H9 (cell line): ENCODE measurements at regions not wholly inside any gene's neighbourhood (a gene's known extent, or its start where the extent isn't known, plus 50 kb on each side); places are given as distances from the start of the nearest gene placed in this dataset.
"Not testable (repeated sequence)": the region's sequence is repeated elsewhere in the genome, so short reads cannot be mapped to it uniquely, and the experiment has no call there.

Experiments used
- DNase-seq: peaks from one replicate; pipeline ENCODE4 v3.0.0-alpha.2; 2017
- H2AFZ ChIP-seq: one replicate; pipeline ENCODE4 v1.6.1; 2013; ENCODE audit warnings: mild to moderate bottlenecking, low read length, control low read depth, moderate library complexity
- H2AK5ac ChIP-seq: 2 replicates; pipeline ENCODE4 v1.6.1; 2013; ENCODE audit warnings: low read length, control low read depth, mixed read lengths; ENCODE audit not compliant: insufficient read length
- H2BK120ac ChIP-seq: one replicate; pipeline ENCODE4 v1.6.1; 2013; ENCODE audit warnings: low read depth, mild to moderate bottlenecking, low read length, control low read depth, inconsistent platforms; ENCODE audit not compliant: poor library complexity, severe bottlenecking
- H2BK12ac ChIP-seq: 2 replicates; pipeline ENCODE4 v1.6.1; 2013; ENCODE audit warnings: low read length, control low read depth, mixed read lengths, low read depth; ENCODE audit not compliant: insufficient read length
- H2BK15ac ChIP-seq: 2 replicates; pipeline ENCODE4 v1.6.1; 2013; ENCODE audit warnings: low read depth, low read length, control low read depth
- H2BK20ac ChIP-seq: one replicate; pipeline ENCODE4 v1.6.1; 2013; ENCODE audit warnings: low read depth, mild to moderate bottlenecking, low read length, control low read depth, inconsistent platforms; ENCODE audit not compliant: poor library complexity, severe bottlenecking
- H2BK5ac ChIP-seq: 2 replicates; pipeline ENCODE4 v1.6.1; 2013; ENCODE audit warnings: low read length, control low read depth, mixed read lengths; ENCODE audit not compliant: insufficient read length
- H3K14ac ChIP-seq: 2 replicates; pipeline ENCODE4 v1.6.1; 2013; ENCODE audit warnings: low read length, control low read depth; ENCODE audit not compliant: insufficient read depth
- H3K18ac ChIP-seq: 2 replicates; pipeline ENCODE4 v1.6.1; 2013; ENCODE audit warnings: low read depth, mild to moderate bottlenecking, mixed read lengths, low read length, control low read depth; ENCODE audit not compliant: insufficient read length
- H3K23ac ChIP-seq: 2 replicates; pipeline ENCODE4 v1.6.1; 2013; ENCODE audit warnings: low read length, control low read depth, mixed read lengths, low read depth; ENCODE audit not compliant: insufficient read length
- H3K23me2 ChIP-seq: 2 replicates; pipeline ENCODE4 v1.6.1; 2013; ENCODE audit warnings: low read depth, mild to moderate bottlenecking, mixed read lengths, low read length, control low read depth; ENCODE audit not compliant: insufficient read length, poor library complexity, severe bottlenecking
- H3K27ac ChIP-seq: 2 replicates; pipeline ENCODE4 v1.5.1; 2013; ENCODE audit warnings: low read length, control low read depth, mixed read lengths, low read depth; ENCODE audit not compliant: insufficient read length
- H3K27me3 ChIP-seq: 2 replicates; pipeline ENCODE4 v1.6.1; 2013; ENCODE audit warnings: low read length, control low read depth, inconsistent platforms; ENCODE audit not compliant: insufficient read depth
- H3K4ac ChIP-seq: 2 replicates; pipeline ENCODE4 v1.6.1; 2013; ENCODE audit warnings: low read depth, mild to moderate bottlenecking, control low read depth, inconsistent platforms, low read length, moderate library complexity
- H3K4me1 ChIP-seq: 2 replicates; pipeline ENCODE4 v1.6.1; 2013; ENCODE audit warnings: low read length, control low read depth, inconsistent platforms; ENCODE audit not compliant: insufficient read depth
- H3K4me2 ChIP-seq: 2 replicates; pipeline ENCODE4 v1.6.1; 2013; ENCODE audit warnings: low read length, control low read depth, mixed read lengths; ENCODE audit not compliant: insufficient read length, insufficient read depth
- H3K56ac ChIP-seq: 2 replicates; pipeline ENCODE4 v1.6.1; 2013; ENCODE audit warnings: low read depth, mild to moderate bottlenecking, mixed read lengths, low read length, control low read depth; ENCODE audit not compliant: insufficient read length
- H3K79me1 ChIP-seq: 2 replicates; pipeline ENCODE4 v1.6.1; 2013; ENCODE audit warnings: low read depth, mild to moderate bottlenecking, moderate library complexity, low read length, control low read depth, inconsistent platforms; ENCODE audit not compliant: insufficient read depth, poor library complexity, severe bottlenecking
- H3K79me2 ChIP-seq: 2 replicates; pipeline ENCODE4 v1.6.1; 2013; ENCODE audit warnings: low read length, control low read depth, inconsistent platforms; ENCODE audit not compliant: insufficient read depth
- H3K9ac ChIP-seq: 2 replicates; pipeline ENCODE4 v1.6.1; 2013; ENCODE audit warnings: low read length, control low read depth, mixed read lengths; ENCODE audit not compliant: insufficient read length; ENCODE audit errors: extremely low read depth
- H3K9me3 ChIP-seq: one replicate; pipeline ENCODE4 v1.6.1; 2013; ENCODE audit warnings: low read depth, low read length, inconsistent platforms; ENCODE audit not compliant: control insufficient read depth
- H3T11ph ChIP-seq: one replicate; pipeline ENCODE4 v1.6.1; 2013; ENCODE audit warnings: mild to moderate bottlenecking, low read length, control low read depth, inconsistent platforms
- H4K20me1 ChIP-seq: one replicate; pipeline ENCODE4 v1.6.1; 2013; ENCODE audit not compliant: control insufficient read depth, insufficient read length, insufficient read depth
- H4K5ac ChIP-seq: 2 replicates; pipeline ENCODE4 v1.6.1; 2013; ENCODE audit warnings: low read depth, mild to moderate bottlenecking, mixed read lengths, low read length, control low read depth; ENCODE audit not compliant: insufficient read length
- H4K8ac ChIP-seq: replicated peaks from 2 replicates; pipeline ENCODE4 v1.6.1; 2013; ENCODE audit warnings: low read length, control low read depth, mixed read lengths, low read depth; ENCODE audit not compliant: insufficient read length
- H4K91ac ChIP-seq: 2 replicates; pipeline ENCODE4 v1.6.1; 2013; ENCODE audit warnings: low read depth, mild to moderate bottlenecking, moderate library complexity, mixed read lengths, low read length, control low read depth; ENCODE audit not compliant: insufficient read length
- H3K27ac Mint-ChIP-seq, 3 experiments: 2 replicates in 2 of 3; 3 replicates in 1 of 3; pipeline ENCODE4 v1.8.0; 2020 to 2021; ENCODE audit warnings: mixed read lengths in 3 of 3, mild to moderate bottlenecking in 1 of 3, moderate library complexity in 1 of 3
- H3K27me3 Mint-ChIP-seq: 2 replicates; pipeline ENCODE4 v1.8.0; 2021; ENCODE audit warnings: low read depth, mild to moderate bottlenecking, moderate library complexity, mixed read lengths
- H3K36me3 Mint-ChIP-seq, 3 experiments: 2 replicates in 2 of 3; 3 replicates in 1 of 3; pipeline ENCODE4 v1.8.0; 2020 to 2021; ENCODE audit warnings: low read depth in 3 of 3, mixed read lengths in 3 of 3; ENCODE audit not compliant: insufficient read depth in 1 of 3
- H3K4me1 Mint-ChIP-seq, 2 experiments: 2 replicates each; pipeline ENCODE4 v1.8.0; 2020; ENCODE audit warnings: mixed read lengths in 2 of 2
- H3K4me3 Mint-ChIP-seq, 2 experiments: 2 replicates in 1 of 2; 3 replicates in 1 of 2; pipeline ENCODE4 v1.8.0; 2020 to 2021; ENCODE audit warnings: mild to moderate bottlenecking in 2 of 2, mixed read lengths in 2 of 2, moderate library complexity in 1 of 2
- H3K9me3 Mint-ChIP-seq, 2 experiments: 2 replicates in 1 of 2; 3 replicates in 1 of 2; pipeline ENCODE4 v1.8.0; 2020; ENCODE audit warnings: mild to moderate bottlenecking in 2 of 2, mixed read lengths in 2 of 2, moderate library complexity in 1 of 2
- CTCF ChIP-seq: fragments of 200-600 bp; sonication (generic); conservative IDR thresholded peaks from 3 replicates; pipeline ENCODE4 v1.8.0; 2021; ENCODE audit warnings: antibody characterized with exemption, mild to moderate bottlenecking
- WGBS: extraction: QIAGEN DNeasy Blood & Tissue Kit; methylation state at CpG from one replicate; pipeline ENCODE4 v1.1.7; 2013; ENCODE audit warnings: missing lambda C conversion rate, low lambda C conversion rate, mixed read lengths; ENCODE audit not compliant: insufficient read length; ENCODE audit errors: extremely low coverage; 5-methylcytosine and 5-hydroxymethylcytosine counted together

DNA sequence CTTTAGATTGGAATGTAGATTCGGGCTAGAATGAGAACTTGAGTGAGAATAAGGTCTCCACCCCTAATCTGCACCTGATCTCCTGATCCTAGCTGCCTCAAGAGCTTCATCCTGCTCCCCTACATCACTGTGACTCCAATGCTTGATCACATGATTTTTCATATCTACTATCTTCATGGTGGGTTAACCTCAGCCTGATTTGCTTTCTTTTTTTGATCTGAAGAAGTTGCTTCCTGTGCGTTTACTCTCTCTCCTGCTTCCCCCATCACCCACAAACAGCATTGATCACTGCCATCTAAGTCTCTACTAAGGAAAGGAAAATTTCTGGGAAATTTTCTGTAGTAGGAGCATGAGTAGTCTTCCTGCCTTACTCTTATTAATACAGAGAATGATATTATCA lies 1542.1 kb upstream of the SLC10A2 start:
- peaks cover 7 to 10% of the 10 kb centered on the region in 2 experiments; a peak in 4 of 5 replicates for H3K9me3 Mint-ChIP-seq
- no peak overlapping the region for H3K4ac ChIP-seq
- WGBS: no CpG with 5 or more reads among the region's 2 CpGs

GRCh38 chr13:104605435-104605834 lies 1539.2 kb upstream of the SLC10A2 start:
- not testable (repeated sequence) for DNase-seq, H3K18ac ChIP-seq, H3K4me2 ChIP-seq, H3K23me2 ChIP-seq, H3K9ac ChIP-seq, H2BK12ac ChIP-seq, H3K79me1 ChIP-seq, H3K4me3 Mint-ChIP-seq, H4K91ac ChIP-seq, H3K27me3 Mint-ChIP-seq, H2AK5ac ChIP-seq, H3K9me3 ChIP-seq, H4K20me1 ChIP-seq, H3K23ac ChIP-seq, H3K4me1 Mint-ChIP-seq, H3K4ac ChIP-seq, H2BK20ac ChIP-seq, H3K36me3 Mint-ChIP-seq, H3K79me2 ChIP-seq, H2BK5ac ChIP-seq, H3K27ac Mint-ChIP-seq, H3K27ac ChIP-seq, H3K27me3 ChIP-seq, H4K8ac ChIP-seq, H3K9me3 Mint-ChIP-seq, H2BK120ac ChIP-seq, H3K14ac ChIP-seq, H3K56ac ChIP-seq, H3K4me1 ChIP-seq, H2BK15ac ChIP-seq, H2AFZ ChIP-seq, H4K5ac ChIP-seq, H3T11ph ChIP-seq
- no CpG with 5 or more reads among the region's 7 CpGs for WGBS

More for the DNA sequence above, 1542.1 kb upstream of the SLC10A2 start:
- Histone ChIP-seq H3K27ac (no peak overlapping the region), H4K91ac (no peak overlapping the region), H3K4me2 (no peak overlapping the region), H2AFZ (no peak overlapping the region), H3K56ac (no peak overlapping the region), H3K18ac (no peak overlapping the region), H3K9me3 (peaks cover 4% of the 10 kb centered on the region), H2BK15ac (no peak overlapping the region), H4K20me1 (no peaks in the 10 kb centered on the region), H3K9ac (no peak overlapping the region), H3K79me2 (no peaks in the 10 kb centered on the region), H3K27me3 (no peaks in the 10 kb centered on the region), H3K23me2 (no peaks in the 10 kb centered on the region), H3T11ph (no peak overlapping the region), H3K14ac (no peak overlapping the region), H2BK5ac (no peak overlapping the region), H2BK12ac (no peak overlapping the region), H2BK120ac (no peak overlapping the region), H3K23ac (no peak overlapping the region), H2BK20ac (no peak overlapping the region), H2AK5ac (no peak overlapping the region), H4K8ac (no peak overlapping the region), H4K5ac (no peak overlapping the region), H3K79me1 (no peaks in the 10 kb centered on the region), H3K4me1 (no peaks in the 10 kb centered on the region)
- DNase-seq: no peak
- Mint-ChIP-seq H3K27ac (no peak overlapping the region), H3K4me1 (peaks cover 4 to 5% of the 10 kb centered on the region in 2 experiments; a peak in 3 of 4 replicates), H3K4me3 (no peak overlapping the region), H3K27me3 (no peaks in the 10 kb centered on the region), H3K36me3 (peaks cover 6 to 9% (median 6%) of the 10 kb centered on the region in 3 experiments; a peak in 5 of 7 replicates)
- TF ChIP-seq CTCF: no peak
